ENCODE measurements at regions not wholly inside any gene's neighbourhood (a gene's known extent, or its start where the extent isn't known, plus 50 kb on each side); places are given as distances from the start of the nearest gene placed in this dataset.

GRCh38 chr20:39654171-39654570, 692.0 kb downstream of the DHX35 start:
- no peak overlapping the region for H3K27ac Mint-ChIP-seq
- peaks cover 0 to 2% (median 0%) of the 10 kb centered on the region in 7 donors for H3K9me3 Mint-ChIP-seq
- H3K4me1 Mint-ChIP-seq: no peaks in the 10 kb centered on the region
- H3K27me3 ChIP-seq (ENCODE audit: control insufficient read depth, insufficient read depth, low read length): no peaks in the 10 kb centered on the region
- no peak for DNase-seq
- no peaks in the 10 kb centered on the region for H3K4me1 ChIP-seq (ENCODE audit: control insufficient read depth, insufficient read depth, low read length, poor library complexity, severe bottlenecking)
- no peaks in the 10 kb centered on the region for H3K36me3 ChIP-seq (ENCODE audit: control insufficient read depth, insufficient read depth, low read length)
- H3K36me3 Mint-ChIP-seq: no peaks in the 10 kb centered on the region
- no peak for ATAC-seq (ENCODE audit: low read depth in 2 of 2)
- no peaks in the 10 kb centered on the region for H3K9me3 ChIP-seq (ENCODE audit: control insufficient read depth in 2 of 2, low read length in 2 of 2)
- no peak overlapping the region for H3K4me3 Mint-ChIP-seq
- H3K27me3 Mint-ChIP-seq: no peaks in the 10 kb centered on the region
- no peak overlapping the region for H3K4me3 ChIP-seq (ENCODE audit: low read depth, low read length)
- no peak overlapping the region for H3K27ac ChIP-seq (ENCODE audit: insufficient read depth, low read length, poor library complexity, severe bottlenecking)

- Mint-ChIP-seq H3K27ac (no peak overlapping the region), H3K27me3 (no peaks in the 10 kb centered on the region), H3K4me1 (no peaks in the 10 kb centered on the region), H3K4me3 (no peak overlapping the region), H3K36me3 (no peaks in the 10 kb centered on the region), H3K9me3 (peaks cover 0 to 2% (median 0%) of the 10 kb centered on the region in 7 donors)
- Histone ChIP-seq H3K9me3 (ENCODE audit: control insufficient read depth in 2 of 2, low read length in 2 of 2) (no peaks in the 10 kb centered on the region), H3K27me3 (ENCODE audit: control insufficient read depth, insufficient read depth, low read length) (no peaks in the 10 kb centered on the region), H3K4me1 (ENCODE audit: control insufficient read depth, insufficient read depth, low read length, poor library complexity, severe bottlenecking) (no peaks in the 10 kb centered on the region), H3K4me3 (ENCODE audit: low read depth, low read length) (no peak overlapping the region), H3K27ac (ENCODE audit: insufficient read depth, low read length, poor library complexity, severe bottlenecking) (no peak overlapping the region), H3K36me3 (ENCODE audit: control insufficient read depth, insufficient read depth, low read length) (no peaks in the 10 kb centered on the region)
- ATAC-seq (ENCODE audit: low read depth in 2 of 2): no peak
- no peak for DNase-seq
Measured at GRCh38 chr20:39651645-39652325, 689.6 kb downstream of the DHX35 start.

GRCh38 chr20:39646874-39647413, 684.8 kb downstream of the DHX35 start:
- H3K4me3 ChIP-seq (ENCODE audit: low read depth, low read length): no peak overlapping the region
- ATAC-seq (ENCODE audit: low read depth in 2 of 2): no peak
- no peaks in the 10 kb centered on the region for H3K9me3 ChIP-seq (ENCODE audit: control insufficient read depth in 2 of 2, low read length in 2 of 2)
- no peak overlapping the region for H3K27ac Mint-ChIP-seq
- peaks cover 0 to 2% (median 0%) of the 10 kb centered on the region in 7 donors for H3K9me3 Mint-ChIP-seq
- H3K4me1 Mint-ChIP-seq: no peaks in the 10 kb centered on the region
- H3K27me3 Mint-ChIP-seq: no peaks in the 10 kb centered on the region
- no peaks in the 10 kb centered on the region for H3K27me3 ChIP-seq (ENCODE audit: control insufficient read depth, insufficient read depth, low read length)
- no peaks in the 10 kb centered on the region for H3K36me3 ChIP-seq (ENCODE audit: control insufficient read depth, insufficient read depth, low read length)
- H3K36me3 Mint-ChIP-seq: no peaks in the 10 kb centered on the region
- no peak overlapping the region for H3K27ac ChIP-seq (ENCODE audit: insufficient read depth, low read length, poor library complexity, severe bottlenecking)
- H3K4me3 Mint-ChIP-seq: no peak overlapping the region
- no peaks in the 10 kb centered on the region for H3K4me1 ChIP-seq (ENCODE audit: control insufficient read depth, insufficient read depth, low read length, poor library complexity, severe bottlenecking)
- no peak for DNase-seq

- Histone ChIP-seq H3K27ac (ENCODE audit: insufficient read depth, low read length, poor library complexity, severe bottlenecking) (no peak overlapping the region), H3K4me1 (ENCODE audit: control insufficient read depth, insufficient read depth, low read length, poor library complexity, severe bottlenecking) (no peaks in the 10 kb centered on the region), H3K4me3 (ENCODE audit: low read depth, low read length) (no peak overlapping the region), H3K36me3 (ENCODE audit: control insufficient read depth, insufficient read depth, low read length) (no peaks in the 10 kb centered on the region), H3K27me3 (ENCODE audit: control insufficient read depth, insufficient read depth, low read length) (no peaks in the 10 kb centered on the region), H3K9me3 (ENCODE audit: control insufficient read depth in 2 of 2, low read length in 2 of 2) (no peaks in the 10 kb centered on the region)
- DNase-seq (no peak), ATAC-seq (ENCODE audit: low read depth in 2 of 2) (no peak)
- Mint-ChIP-seq H3K27ac (no peak overlapping the region), H3K9me3 (peaks cover 0 to 2% (median 0%) of the 10 kb centered on the region in 7 donors), H3K36me3 (no peaks in the 10 kb centered on the region), H3K4me3 (no peak overlapping the region), H3K27me3 (no peaks in the 10 kb centered on the region), H3K4me1 (no peaks in the 10 kb centered on the region)
Measured at GRCh38 chr20:39645131-39645530, 683.0 kb downstream of the DHX35 start.

GRCh38 chr20:39643292-39643691, 681.1 kb downstream of the DHX35 start:
- H3K9me3 Mint-ChIP-seq: peaks cover 0 to 3% (median 0%) of the 10 kb centered on the region in 7 donors
- no peaks in the 10 kb centered on the region for H3K27me3 ChIP-seq (ENCODE audit: control insufficient read depth, insufficient read depth, low read length)
- no peaks in the 10 kb centered on the region for H3K36me3 ChIP-seq (ENCODE audit: control insufficient read depth, insufficient read depth, low read length)
- H3K4me3 ChIP-seq (ENCODE audit: low read depth, low read length): no peak overlapping the region
- no peaks in the 10 kb centered on the region for H3K27me3 Mint-ChIP-seq
- H3K4me3 Mint-ChIP-seq: no peak overlapping the region
- H3K4me1 Mint-ChIP-seq: no peaks in the 10 kb centered on the region
- no peaks in the 10 kb centered on the region for H3K36me3 Mint-ChIP-seq
- DNase-seq (no peak), ATAC-seq (ENCODE audit: low read depth in 2 of 2) (no peak)
- H3K27ac ChIP-seq (ENCODE audit: insufficient read depth, low read length, poor library complexity, severe bottlenecking): no peak overlapping the region
- H3K9me3 ChIP-seq (ENCODE audit: control insufficient read depth in 2 of 2, low read length in 2 of 2): no peaks in the 10 kb centered on the region
- no peak overlapping the region for H3K27ac Mint-ChIP-seq
- H3K4me1 ChIP-seq (ENCODE audit: control insufficient read depth, insufficient read depth, low read length, poor library complexity, severe bottlenecking): no peaks in the 10 kb centered on the region

- no peak overlapping the region for H3K4me3 Mint-ChIP-seq
- DNase-seq (no peak), ATAC-seq (ENCODE audit: low read depth in 2 of 2) (no peak)
- Histone ChIP-seq H3K27me3 (ENCODE audit: control insufficient read depth, insufficient read depth, low read length) (no peaks in the 10 kb centered on the region), H3K27ac (ENCODE audit: insufficient read depth, low read length, poor library complexity, severe bottlenecking) (no peak overlapping the region), H3K36me3 (ENCODE audit: control insufficient read depth, insufficient read depth, low read length) (no peaks in the 10 kb centered on the region), H3K4me1 (ENCODE audit: control insufficient read depth, insufficient read depth, low read length, poor library complexity, severe bottlenecking) (no peaks in the 10 kb centered on the region), H3K9me3 (ENCODE audit: control insufficient read depth in 2 of 2, low read length in 2 of 2) (no peaks in the 10 kb centered on the region), H3K4me3 (ENCODE audit: low read depth, low read length) (no peak overlapping the region)
- H3K27me3 Mint-ChIP-seq: no peaks in the 10 kb centered on the region
- no peaks in the 10 kb centered on the region for H3K4me1 Mint-ChIP-seq
- H3K9me3 Mint-ChIP-seq: peaks cover 0 to 3% (median 0%) of the 10 kb centered on the region in 7 donors
- H3K36me3 Mint-ChIP-seq: no peaks in the 10 kb centered on the region
- H3K27ac Mint-ChIP-seq: no peak overlapping the region
Measured at GRCh38 chr20:39641423-39641822, 679.3 kb downstream of the DHX35 start.

- H3K27me3 Mint-ChIP-seq: no peaks in the 10 kb centered on the region
- ATAC-seq (ENCODE audit: low read depth in 2 of 2): no peak
- H3K4me3 Mint-ChIP-seq: no peak overlapping the region
- H3K27me3 ChIP-seq (ENCODE audit: control insufficient read depth, insufficient read depth, low read length): no peaks in the 10 kb centered on the region
- no peaks in the 10 kb centered on the region for H3K9me3 ChIP-seq (ENCODE audit: control insufficient read depth in 2 of 2, low read length in 2 of 2)
- no peak overlapping the region for H3K4me3 ChIP-seq (ENCODE audit: low read depth, low read length)
- H3K9me3 Mint-ChIP-seq: peaks cover 0 to 3% (median 0%) of the 10 kb centered on the region in 7 donors
- H3K4me1 Mint-ChIP-seq: no peaks in the 10 kb centered on the region
- no peaks in the 10 kb centered on the region for H3K36me3 Mint-ChIP-seq
- H3K4me1 ChIP-seq (ENCODE audit: control insufficient read depth, insufficient read depth, low read length, poor library complexity, severe bottlenecking): no peaks in the 10 kb centered on the region
- no peak overlapping the region for H3K27ac ChIP-seq (ENCODE audit: insufficient read depth, low read length, poor library complexity, severe bottlenecking)
- no peaks in the 10 kb centered on the region for H3K36me3 ChIP-seq (ENCODE audit: control insufficient read depth, insufficient read depth, low read length)
- no peak overlapping the region for H3K27ac Mint-ChIP-seq
- no peak for DNase-seq
Measured at GRCh38 chr20:39640147-39640546, 678.0 kb downstream of the DHX35 start.

GRCh38 chr20:39638731-39639130, 676.6 kb downstream of the DHX35 start:
- no peaks in the 10 kb centered on the region for H3K9me3 ChIP-seq (ENCODE audit: control insufficient read depth in 2 of 2, low read length in 2 of 2)
- ATAC-seq (ENCODE audit: low read depth in 2 of 2) (no peak), DNase-seq (no peak)
- no peak overlapping the region for H3K4me3 ChIP-seq (ENCODE audit: low read depth, low read length)
- H3K4me3 Mint-ChIP-seq: no peak overlapping the region
- no peak overlapping the region for H3K27ac ChIP-seq (ENCODE audit: insufficient read depth, low read length, poor library complexity, severe bottlenecking)
- H3K4me1 Mint-ChIP-seq: no peaks in the 10 kb centered on the region
- H3K27ac Mint-ChIP-seq: no peak overlapping the region
- H3K4me1 ChIP-seq (ENCODE audit: control insufficient read depth, insufficient read depth, low read length, poor library complexity, severe bottlenecking): no peaks in the 10 kb centered on the region
- no peaks in the 10 kb centered on the region for H3K27me3 Mint-ChIP-seq
- no peaks in the 10 kb centered on the region for H3K36me3 Mint-ChIP-seq
- no peaks in the 10 kb centered on the region for H3K27me3 ChIP-seq (ENCODE audit: control insufficient read depth, insufficient read depth, low read length)
- H3K9me3 Mint-ChIP-seq: peaks cover 0 to 4% (median 0%) of the 10 kb centered on the region in 7 donors
- no peaks in the 10 kb centered on the region for H3K36me3 ChIP-seq (ENCODE audit: control insufficient read depth, insufficient read depth, low read length)

Measured in CD4-positive, CD25-positive, alpha-beta regulatory T cell (primary cell).